ENCODE measurements at regions not wholly inside any gene's neighbourhood (a gene's known extent, or its start where the extent isn't known, plus 50 kb on each side); places are given as distances from the start of the nearest gene placed in this dataset.

DNA sequence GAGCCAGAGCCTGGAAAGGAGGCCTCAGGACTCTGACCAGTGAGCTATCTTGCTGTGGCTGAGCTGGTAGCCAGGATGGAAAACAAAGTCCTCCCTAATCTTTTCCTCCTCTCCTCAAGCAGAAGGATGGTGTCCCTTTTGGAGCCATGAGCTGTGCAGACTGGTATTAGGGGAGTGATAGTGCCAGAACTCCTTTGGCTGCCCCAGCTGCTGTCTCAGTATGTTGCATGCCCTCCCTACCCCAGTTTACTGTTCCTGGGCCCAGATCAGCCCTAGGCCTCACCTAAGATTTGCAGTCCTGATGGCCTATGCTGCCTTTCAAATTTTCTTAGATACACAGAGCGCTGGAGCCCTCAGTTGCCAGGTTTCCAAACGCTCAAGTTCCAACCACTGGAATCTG is 150.3 kb upstream of the ALG10B start:
- TF ChIP-seq EZH2 (IDR thresholded peaks at IDR 0.05; ENCODE audit: low read length) (no peak), CTCF (optimal IDR thresholded peaks at IDR 0.05 in 1 of 3, IDR thresholded peaks at IDR 0.05 in 1 of 3, conservative IDR thresholded peaks at IDR 0.05 in 1 of 3; ENCODE audit: extremely low read depth in 1 of 3, insufficient read depth in 2 of 3, low read length in 3 of 3) (no peak)

Data from keratinocyte (primary cell).